Epidermal melanocyte (primary cell): ENCODE measurements at regions not wholly inside any gene's neighbourhood (a gene's known extent, or its start where the extent isn't known, plus 50 kb on each side); places are given as distances from the start of the nearest gene placed in this dataset.
"Not testable (repeated sequence)": the region's sequence is repeated elsewhere in the genome, so short reads cannot be mapped to it uniquely, and the experiment has no call there.

Experiments
- DNase-seq: peaks from one replicate; pipeline ENCODE4 v3.0.0; 2011; ENCODE audit warnings: low spot score; ENCODE audit not compliant: insufficient read length

DNA sequence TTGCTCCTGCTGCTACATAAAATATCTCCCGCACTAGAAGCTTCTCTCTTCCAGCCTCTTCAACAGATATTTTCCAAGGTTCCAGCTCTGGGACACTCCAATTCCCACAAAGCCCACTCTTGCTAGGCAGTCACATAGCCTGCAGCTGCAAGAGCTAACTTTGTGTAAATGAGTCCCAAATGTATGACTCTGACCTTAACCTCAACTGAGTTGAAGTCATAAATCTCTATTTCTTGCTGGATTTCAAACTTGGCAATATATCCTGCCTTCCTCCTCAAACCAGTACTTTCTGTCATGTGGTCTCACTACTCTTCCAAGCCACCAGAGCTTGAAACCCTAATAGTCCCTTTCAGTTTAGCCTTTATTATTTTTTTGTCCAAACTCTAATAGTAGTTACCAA, 315.4 kb upstream of the GRIA3 start:
- no peak for DNase-seq

- DNase-seq: no peak
Observed at GRCh38 chrX:122869171-122869570, 314.9 kb upstream of the GRIA3 start.

DNA sequence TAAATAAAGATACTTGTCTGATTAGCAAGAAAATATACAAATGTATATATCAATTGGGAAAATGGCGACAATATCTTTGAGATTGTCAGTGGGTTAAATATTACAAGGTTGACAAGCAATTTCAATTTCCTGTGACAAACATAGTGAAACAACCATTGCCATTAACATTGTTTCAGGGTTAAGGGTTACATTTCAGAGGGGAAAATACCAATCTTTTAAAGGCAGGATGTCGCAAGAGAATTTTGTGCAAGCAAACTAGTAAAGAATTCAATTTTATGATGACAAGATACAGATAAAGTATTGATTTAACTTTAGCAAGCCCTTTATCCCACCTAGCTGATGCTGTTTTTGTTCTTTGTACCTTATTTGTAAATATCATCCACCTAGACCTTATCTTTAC, 305.8 kb upstream of the GRIA3 start:
- DNase-seq: no peak

DNA sequence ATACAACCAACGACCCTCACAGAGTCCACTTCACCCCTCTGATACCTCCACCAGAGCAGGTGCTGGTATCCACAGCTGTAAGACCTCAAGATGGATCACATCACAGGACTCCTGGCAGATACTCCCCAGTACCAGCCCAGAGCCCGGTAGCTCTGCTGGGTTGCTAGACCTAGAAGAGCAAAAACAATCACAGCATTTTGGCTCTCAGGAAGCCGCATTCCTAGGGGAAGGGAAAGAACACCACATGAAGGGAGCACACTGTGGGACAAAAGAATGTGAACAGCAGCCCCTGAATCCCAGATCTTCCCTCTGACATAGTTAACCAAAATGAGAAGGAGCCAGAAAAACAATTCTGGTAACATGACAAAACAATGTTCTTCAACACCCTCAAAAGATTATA, 303.1 kb upstream of the GRIA3 start:
- no peak for DNase-seq

DNA sequence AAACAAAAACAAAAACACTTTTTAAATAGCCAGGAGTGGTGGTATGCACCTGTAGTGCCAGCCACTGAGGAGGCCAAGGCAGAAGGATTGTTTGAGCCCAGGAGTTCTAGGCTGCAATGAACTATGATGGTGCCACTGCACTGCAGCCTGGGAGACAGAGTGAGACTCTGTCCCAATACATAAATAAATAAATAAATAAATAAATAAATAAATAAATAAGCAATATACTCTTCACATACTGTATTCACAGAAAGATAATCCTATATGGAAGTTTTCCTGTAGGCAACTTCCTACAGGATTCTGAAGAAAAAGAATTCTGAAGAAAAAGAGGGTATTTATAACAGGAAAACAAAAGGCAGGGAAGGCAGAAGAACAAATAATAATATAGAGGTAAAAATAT, 293.3 kb upstream of the GRIA3 start:
- no peak for DNase-seq

- no peak for DNase-seq
Observed at GRCh38 chrX:122906726-122907125, 277.4 kb upstream of the GRIA3 start.

- no peak for DNase-seq
Observed at GRCh38 chrX:122907375-122907774, 276.7 kb upstream of the GRIA3 start.

DNA sequence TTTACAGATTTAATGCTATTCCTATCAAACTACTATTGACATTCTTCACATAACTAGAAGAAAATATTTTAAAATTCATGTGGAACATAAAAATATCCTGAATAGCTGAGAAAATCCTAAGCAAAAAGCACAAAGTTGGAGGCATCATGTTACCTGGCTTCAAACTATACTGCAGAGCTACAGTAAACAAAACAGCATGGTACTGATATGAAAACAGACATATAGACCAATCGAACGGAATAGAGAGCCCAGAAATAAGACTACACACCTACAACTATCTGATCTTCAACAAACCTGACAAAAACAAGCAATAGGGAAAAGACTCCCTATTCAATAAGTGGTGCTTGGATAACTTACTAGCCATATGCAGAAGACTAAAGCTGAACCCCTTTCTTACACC, 273.4 kb upstream of the GRIA3 start:
- DNase-seq: no peak

GRCh38 chrX:122913134-122913533, 270.9 kb upstream of the GRIA3 start:
- DNase-seq: no peak

DNA sequence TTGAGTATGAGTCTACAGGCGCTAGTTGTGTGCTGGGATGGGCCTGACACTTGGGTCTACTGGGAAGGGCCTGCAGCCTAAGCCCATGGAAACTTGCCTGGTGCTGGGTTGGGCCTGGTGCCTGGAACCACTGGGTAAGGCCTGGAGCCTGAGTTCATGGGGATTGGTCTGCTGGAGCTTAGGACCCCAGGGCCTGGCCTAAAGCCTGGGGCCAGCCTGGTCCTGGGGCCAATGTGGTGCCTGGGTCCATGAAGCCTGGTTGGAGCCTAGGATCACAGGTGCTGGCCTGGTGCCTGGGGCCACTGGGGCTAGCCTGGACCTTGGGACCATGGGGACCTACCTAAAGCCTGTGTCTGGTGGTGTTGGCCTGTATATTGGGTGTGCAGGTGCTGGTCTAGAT, 270.3 kb upstream of the GRIA3 start:
- DNase-seq: no peak

- no peak for DNase-seq
Observed at GRCh38 chrX:122914256-122914655, 269.8 kb upstream of the GRIA3 start.

DNA sequence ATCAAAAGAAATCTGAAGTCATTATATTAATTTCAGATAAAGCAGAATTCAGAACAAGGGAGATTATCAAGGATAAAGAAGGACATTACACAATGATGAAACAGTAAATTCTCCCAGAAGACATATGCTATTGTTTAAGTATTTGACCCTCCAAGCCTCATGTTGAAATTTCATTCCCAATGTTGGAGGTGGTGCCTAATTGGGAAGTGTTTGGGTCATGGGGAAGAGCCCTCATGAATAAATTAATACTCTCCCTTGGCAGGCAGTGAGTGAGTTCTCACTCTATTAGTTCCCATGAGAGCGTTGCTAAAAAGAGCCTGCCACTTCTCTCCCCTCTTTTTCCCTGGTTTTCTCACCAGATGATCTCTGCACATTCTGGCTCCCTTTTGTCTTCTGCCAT, 249.9 kb upstream of the GRIA3 start:
- DNase-seq: no peak

DNA sequence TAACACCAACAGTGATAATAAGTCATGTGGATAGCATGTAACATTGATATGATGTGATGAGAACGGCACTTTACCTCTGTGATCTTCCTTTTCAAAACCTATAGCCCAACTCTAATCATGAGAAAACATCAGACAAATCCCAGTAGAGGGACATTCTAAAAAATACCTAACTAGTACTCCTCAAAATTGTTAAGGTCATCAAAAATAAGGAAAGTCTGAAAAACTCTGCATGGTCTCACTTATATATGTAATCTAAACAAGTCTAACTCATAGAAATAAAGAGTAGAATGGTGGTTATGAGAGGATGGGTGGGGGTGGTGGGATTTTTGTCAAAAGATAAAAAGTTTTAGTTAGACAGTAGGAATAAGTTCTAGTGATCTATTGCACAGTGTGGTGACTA, 243.9 kb upstream of the GRIA3 start:
- DNase-seq: no peak

- no peak for DNase-seq
Observed at GRCh38 chrX:122941806-122942205, 242.3 kb upstream of the GRIA3 start.

- no peak for DNase-seq
Observed at GRCh38 chrX:122943918-122944317, 240.2 kb upstream of the GRIA3 start.

- DNase-seq: no peak
Observed at GRCh38 chrX:122945328-122945727, 238.8 kb upstream of the GRIA3 start.

GRCh38 chrX:122972604-122973003, 211.5 kb upstream of the GRIA3 start:
- DNase-seq: no peak

DNA sequence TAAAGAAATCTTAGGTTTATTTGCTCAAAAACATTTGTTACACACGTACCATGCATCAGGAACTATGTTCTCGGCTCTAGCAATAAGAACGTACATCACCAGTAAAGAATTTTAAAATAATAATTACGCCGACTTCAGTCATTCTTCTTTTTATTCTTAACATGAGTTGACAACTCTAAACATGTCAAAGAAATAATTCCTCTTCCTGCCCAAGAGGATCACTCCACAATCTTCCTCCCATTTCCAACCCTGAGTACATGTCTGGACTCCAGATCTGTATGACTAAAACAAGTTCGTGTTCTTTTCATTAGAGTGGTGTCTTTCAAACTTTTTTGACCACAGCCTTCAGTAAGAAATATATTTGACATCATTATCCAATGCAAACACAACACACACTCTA, 201.6 kb upstream of the GRIA3 start:
- DNase-seq: no peak

- DNase-seq: not testable (repeated sequence)
Observed at GRCh38 chrX:123002844-123003243, 181.2 kb upstream of the GRIA3 start.

GRCh38 chrX:123013141-123013540, 170.9 kb upstream of the GRIA3 start:
- DNase-seq: no peak

GRCh38 chrX:123036401-123036800, 147.7 kb upstream of the GRIA3 start:
- DNase-seq: no peak

GRCh38 chrX:123049071-123049625, 134.9 kb upstream of the GRIA3 start:
- no peak for DNase-seq

DNA sequence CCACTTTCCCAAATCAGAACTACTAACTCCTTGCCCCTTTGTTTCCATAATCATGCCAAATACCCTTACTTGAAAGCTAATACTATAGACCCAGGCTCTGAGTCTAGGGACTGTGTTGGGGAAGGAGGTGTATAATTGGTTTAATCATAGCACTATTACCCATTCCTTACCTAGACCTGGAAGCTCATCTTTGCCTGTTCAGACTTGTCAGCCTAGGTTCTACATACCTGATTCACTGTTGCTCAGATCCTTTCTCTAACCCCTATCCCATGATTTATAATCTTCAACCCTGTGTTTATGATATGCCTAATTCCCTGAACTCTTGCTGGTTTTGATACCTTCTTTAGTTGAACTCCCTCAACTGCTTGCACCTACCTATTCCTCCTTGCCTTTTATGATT, 123.1 kb upstream of the GRIA3 start:
- no peak for DNase-seq

DNA sequence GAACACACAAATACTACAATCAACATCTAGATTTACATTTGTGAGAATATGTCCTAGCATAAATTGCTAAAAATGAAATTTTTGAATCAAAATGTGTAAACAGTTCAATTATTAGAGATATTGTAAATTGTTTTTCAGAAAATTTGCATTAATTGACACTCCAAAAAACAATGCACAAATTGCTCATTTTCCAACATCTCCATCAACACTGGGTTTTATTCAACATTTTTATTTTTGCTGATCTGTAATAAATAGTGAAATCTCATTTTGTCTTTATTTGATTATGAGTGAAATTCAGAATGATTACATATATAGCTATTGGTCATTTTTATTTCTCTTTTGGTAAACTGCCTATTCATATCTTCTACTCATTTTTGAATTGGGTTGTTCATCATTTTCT, 120.0 kb upstream of the GRIA3 start:
- no peak for DNase-seq
